Nephron (organoid): ENCODE measurements at regions not wholly inside any gene's neighbourhood (a gene's known extent, or its start where the extent isn't known, plus 50 kb on each side); places are given as distances from the start of the nearest gene placed in this dataset.

Experiments
- H3K27ac Mint-ChIP-seq, 3 experiments: 2 replicates each; pipeline ENCODE4 v1.8.0; 2020; ENCODE audit warnings: mixed read lengths in 3 of 3, mild to moderate bottlenecking in 2 of 3, moderate library complexity in 1 of 3
- H3K27me3 Mint-ChIP-seq: 2 replicates; pipeline ENCODE4 v1.8.0; 2021; ENCODE audit warnings: low read depth, mild to moderate bottlenecking, moderate library complexity, mixed read lengths
- H3K36me3 Mint-ChIP-seq: 2 replicates; pipeline ENCODE4 v1.8.0; 2020; ENCODE audit warnings: low read depth, mixed read lengths
- H3K4me1 Mint-ChIP-seq: 2 replicates; pipeline ENCODE4 v1.8.0; 2020; ENCODE audit warnings: mixed read lengths
- H3K4me3 Mint-ChIP-seq, 3 experiments: 2 replicates each; pipeline ENCODE4 v1.8.0; 2020; ENCODE audit warnings: mild to moderate bottlenecking in 3 of 3, mixed read lengths in 3 of 3, moderate library complexity in 2 of 3
- H3K9me3 Mint-ChIP-seq: 2 replicates; pipeline ENCODE4 v1.8.0; 2020; ENCODE audit warnings: mixed read lengths
- CTCF ChIP-seq, 3 experiments: fragments of 200-600 bp; sonication (generic); IDR thresholded peaks; one replicate each; pipeline ENCODE4 v1.5.0; 2021; ENCODE audit warnings: antibody characterized with exemption in 3 of 3; ENCODE audit not compliant: unreplicated experiment in 3 of 3

GRCh38 chr10:21317902-21318301 is 207.6 kb downstream of the SKIDA1 start:
- no peak for TF ChIP-seq CTCF (IDR thresholded peaks at IDR 0.05; ENCODE audit: unreplicated experiment in 3 of 3)

GRCh38 chr10:21315645-21316220 is 209.7 kb downstream of the SKIDA1 start:
- Mint-ChIP-seq H3K36me3 (no peaks in the 10 kb centered on the region), H3K4me3 (peak overlapping the region; percentile 29 to 72 (median 58)), H3K4me1 (peaks cover 53% of the 10 kb centered on the region), H3K27me3 (no peaks in the 10 kb centered on the region), H3K9me3 (no peaks in the 10 kb centered on the region), H3K27ac (peak overlapping the region; percentile 97 to 98 (median 98))
- no peak for TF ChIP-seq CTCF (IDR thresholded peaks at IDR 0.05; ENCODE audit: unreplicated experiment in 3 of 3)

More at GRCh38 chr10:21317902-21318301, 207.6 kb downstream of the SKIDA1 start:
- Mint-ChIP-seq H3K4me1 (peaks cover 49% of the 10 kb centered on the region), H3K9me3 (peaks cover 3% of the 10 kb centered on the region), H3K4me3 (no peak overlapping the region), H3K36me3 (no peaks in the 10 kb centered on the region), H3K27me3 (no peaks in the 10 kb centered on the region), H3K27ac (peak overlapping the region; percentile 83 to 87 (median 85))

GRCh38 chr10:21314906-21315644 is 210.4 kb downstream of the SKIDA1 start:
- Mint-ChIP-seq H3K27me3 (no peaks in the 10 kb centered on the region), H3K4me1 (peaks cover 53% of the 10 kb centered on the region), H3K36me3 (no peaks in the 10 kb centered on the region), H3K9me3 (no peaks in the 10 kb centered on the region), H3K27ac (peak overlapping the region; percentile 97 to 98 (median 98)), H3K4me3 (peak overlapping the region in 2 of 3 experiments; percentile 22 to 40)
- no peak for TF ChIP-seq CTCF (IDR thresholded peaks at IDR 0.05; ENCODE audit: unreplicated experiment in 3 of 3)

GRCh38 chr10:21314111-21314626 is 211.3 kb downstream of the SKIDA1 start:
- TF ChIP-seq CTCF (IDR thresholded peaks at IDR 0.05; ENCODE audit: unreplicated experiment in 3 of 3): no peak
- H3K4me3 Mint-ChIP-seq: peak overlapping the region; percentile 10 to 18 (median 17)
- no peaks in the 10 kb centered on the region for H3K36me3 Mint-ChIP-seq
- no peaks in the 10 kb centered on the region for H3K27me3 Mint-ChIP-seq
- no peaks in the 10 kb centered on the region for H3K9me3 Mint-ChIP-seq
- H3K4me1 Mint-ChIP-seq: peaks cover 48% of the 10 kb centered on the region
- H3K27ac Mint-ChIP-seq: peak overlapping the region; percentile 97 to 98 (median 98)

- H3K4me1 Mint-ChIP-seq: peaks cover 46% of the 10 kb centered on the region
- H3K27me3 Mint-ChIP-seq: no peaks in the 10 kb centered on the region
- TF ChIP-seq CTCF (IDR thresholded peaks at IDR 0.05; ENCODE audit: unreplicated experiment in 3 of 3): no peak
- H3K9me3 Mint-ChIP-seq: no peaks in the 10 kb centered on the region
- peak overlapping the region; percentile 97 to 98 (median 98) for H3K27ac Mint-ChIP-seq
- no peaks in the 10 kb centered on the region for H3K36me3 Mint-ChIP-seq
- H3K4me3 Mint-ChIP-seq: peak overlapping the region in 1 of 3 experiments; percentile 17
These were observed 211.8 kb downstream of the SKIDA1 start for GRCh38 chr10:21313691-21314090.
